ENCODE measurements at regions not wholly inside any gene's neighbourhood (a gene's known extent, or its start where the extent isn't known, plus 50 kb on each side); places are given as distances from the start of the nearest gene placed in this dataset.
"Not testable (repeated sequence)": the region's sequence is repeated elsewhere in the genome, so short reads cannot be mapped to it uniquely, and the experiment has no call there.

- DNase-seq = no peak
- in situ Hi-C loops (cut with HindIII; ENCODE audit: low pct_ligation_motif_present, low pct_unique_long_range_greater_than_20kb, low sequenced_read_pairs) = no loop called here
Measured at GRCh38 chr6:105872249-105872648, 213.9 kb upstream of the PRDM1 start.

- in situ Hi-C loops (cut with HindIII; ENCODE audit: low pct_ligation_motif_present, low pct_unique_long_range_greater_than_20kb, low sequenced_read_pairs) = no loop called here
- DNase-seq = no peak
Measured at GRCh38 chr6:105871542-105871941, 214.6 kb upstream of the PRDM1 start.

DNA sequence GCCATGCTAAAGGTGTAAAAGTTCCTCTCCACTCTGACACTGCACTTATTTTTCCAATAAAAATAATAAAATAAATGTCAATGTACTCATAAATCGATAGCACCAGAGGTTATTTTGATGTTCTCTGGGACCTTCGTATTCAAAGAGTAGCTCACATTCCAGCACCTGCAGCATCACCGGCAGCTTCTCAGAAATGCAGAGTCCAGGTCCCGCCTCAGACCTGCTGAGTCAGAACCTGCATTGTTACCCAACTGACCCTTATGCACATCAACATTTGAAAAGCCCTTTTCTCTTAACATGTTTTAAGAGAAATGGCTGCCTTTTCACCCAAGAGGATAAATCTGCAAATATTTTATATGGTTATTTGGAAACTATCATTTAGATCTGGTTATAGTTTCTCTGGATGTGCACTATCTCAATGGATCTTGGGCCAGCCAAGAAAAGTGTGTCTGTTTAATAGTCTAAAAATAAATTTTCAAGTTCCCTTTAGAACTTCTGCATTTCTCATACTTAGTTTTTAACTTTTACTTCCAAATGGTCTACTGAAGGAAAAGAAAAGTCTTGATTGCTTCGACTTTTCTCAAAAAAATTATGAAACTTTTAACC lies 216.2 kb upstream of the PRDM1 start:
- DNase-seq = no peak
- in situ Hi-C loops (cut with HindIII; ENCODE audit: low pct_ligation_motif_present, low pct_unique_long_range_greater_than_20kb, low sequenced_read_pairs) = no loop called here

- in situ Hi-C loops (cut with HindIII; ENCODE audit: low pct_ligation_motif_present, low pct_unique_long_range_greater_than_20kb, low sequenced_read_pairs) = no loop called here
- DNase-seq = no peak
Measured at GRCh38 chr6:105868823-105869460, 217.2 kb upstream of the PRDM1 start.

DNA sequence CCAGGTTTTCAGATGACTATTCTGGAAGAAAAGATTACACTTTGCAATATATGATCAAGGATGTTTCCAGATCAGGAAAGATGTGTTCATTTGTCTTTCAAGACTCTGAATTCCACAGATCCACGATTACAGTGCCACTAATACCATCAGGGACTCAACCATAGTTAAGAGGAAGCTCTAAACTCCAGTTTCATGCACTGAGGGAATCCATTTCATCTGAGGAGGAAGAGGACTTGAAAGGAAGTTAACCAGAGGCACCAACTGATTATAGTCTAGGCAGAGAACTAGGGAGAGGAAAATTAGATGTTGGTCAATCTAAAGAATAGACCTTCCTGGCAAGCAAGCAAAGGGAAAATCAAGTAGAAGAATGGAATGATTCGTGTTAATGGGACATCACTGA lies 218.3 kb upstream of the PRDM1 start:
- DNase-seq = no peak
- in situ Hi-C loops (cut with HindIII; ENCODE audit: low pct_ligation_motif_present, low pct_unique_long_range_greater_than_20kb, low sequenced_read_pairs) = no loop called here

DNA sequence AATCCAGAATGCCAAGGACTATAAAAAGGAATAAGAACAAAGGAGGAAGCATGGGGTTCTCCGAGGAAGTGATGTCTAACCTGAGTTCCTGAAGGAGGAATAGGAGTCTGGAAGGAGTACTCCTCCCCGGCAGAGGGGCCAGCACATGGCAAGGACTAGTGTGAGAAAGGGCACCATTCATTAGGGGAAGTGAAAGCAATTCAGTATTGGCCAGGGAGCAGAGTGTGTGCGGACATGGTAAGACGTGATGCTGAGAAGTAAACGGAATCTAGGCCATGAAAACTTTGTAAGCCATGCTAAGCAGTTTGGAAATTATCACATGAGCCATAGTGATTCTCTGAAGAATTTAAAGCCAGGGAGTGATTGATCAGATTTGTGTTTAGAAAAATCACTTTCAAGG lies 218.9 kb upstream of the PRDM1 start:
- in situ Hi-C loops (cut with HindIII; ENCODE audit: low pct_ligation_motif_present, low pct_unique_long_range_greater_than_20kb, low sequenced_read_pairs) = no loop called here
- DNase-seq = no peak

DNA sequence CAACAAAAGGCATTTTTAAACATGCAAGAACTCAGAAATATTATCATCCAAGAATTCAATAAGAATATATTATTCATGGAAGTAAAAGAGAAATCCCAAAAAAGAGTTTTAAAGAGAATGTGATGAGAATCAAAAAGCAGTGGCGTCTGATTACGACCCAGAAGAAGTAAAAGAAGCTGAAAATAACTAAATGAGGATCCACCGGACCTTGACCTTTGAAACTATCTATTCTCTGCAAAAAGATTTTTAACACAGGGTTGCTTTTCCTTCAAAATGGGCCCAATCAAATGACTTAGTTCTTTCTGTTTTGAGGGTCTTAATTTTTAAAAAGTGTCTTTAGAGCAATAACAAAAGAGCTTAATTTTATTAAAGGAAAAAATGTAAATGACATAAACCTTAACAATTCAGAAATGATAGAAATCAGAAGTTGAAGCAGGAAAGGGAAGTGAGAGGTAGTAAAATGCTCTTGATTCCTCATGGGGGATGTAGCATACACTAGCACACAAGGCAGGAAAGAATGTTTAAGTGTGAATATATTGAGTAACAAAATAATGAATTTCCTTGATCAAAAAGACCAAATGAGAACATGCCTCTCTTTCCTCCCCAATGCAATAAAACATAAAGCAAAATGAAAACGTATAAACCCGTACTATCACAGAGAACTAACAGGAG lies 223.1 kb upstream of the PRDM1 start:
- DNase-seq = no peak
- in situ Hi-C loops (cut with HindIII; ENCODE audit: low pct_ligation_motif_present, low pct_unique_long_range_greater_than_20kb, low sequenced_read_pairs) = no loop called here

DNA sequence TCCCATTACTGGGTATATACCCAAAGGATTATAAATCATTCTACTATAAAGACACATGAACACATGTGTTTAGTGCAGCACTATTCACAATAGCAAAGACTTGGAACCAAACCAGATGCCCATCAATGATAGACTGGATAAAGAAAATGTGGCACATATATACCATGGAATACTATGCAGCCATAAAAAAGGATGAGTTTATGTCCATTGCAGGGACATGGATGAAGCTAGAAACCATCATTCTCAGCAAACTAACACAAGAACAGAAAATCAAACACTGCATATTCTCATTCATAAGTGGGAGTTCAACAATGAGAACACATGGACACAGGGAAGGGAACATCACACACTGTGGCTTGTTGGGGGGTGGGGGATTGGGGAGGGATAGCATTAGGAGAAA lies 225.2 kb upstream of the PRDM1 start:
- in situ Hi-C loops (cut with HindIII; ENCODE audit: low pct_ligation_motif_present, low pct_unique_long_range_greater_than_20kb, low sequenced_read_pairs); DNase-seq: not testable (repeated sequence)

DNA sequence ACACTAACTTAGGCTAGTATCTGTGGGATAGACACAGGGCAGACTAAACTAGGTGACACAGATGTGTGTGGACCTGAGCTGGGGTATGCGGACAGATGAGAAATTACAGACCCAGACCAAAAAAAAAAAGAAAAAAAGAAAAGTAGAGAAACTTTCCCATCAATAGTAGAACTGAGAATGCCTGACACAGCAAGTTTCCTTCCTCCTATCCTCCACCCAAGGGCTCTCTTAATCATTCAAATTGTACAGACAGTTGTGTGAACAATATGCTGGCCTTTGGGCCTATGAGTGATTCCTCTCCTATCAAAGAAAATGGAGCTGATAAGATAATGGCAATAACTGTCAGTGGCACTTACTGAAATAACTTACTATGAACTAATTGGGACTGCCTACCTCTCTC lies 226.7 kb upstream of the PRDM1 start:
- in situ Hi-C loops (cut with HindIII; ENCODE audit: low pct_ligation_motif_present, low pct_unique_long_range_greater_than_20kb, low sequenced_read_pairs) = no loop called here
- no peak for DNase-seq

DNA sequence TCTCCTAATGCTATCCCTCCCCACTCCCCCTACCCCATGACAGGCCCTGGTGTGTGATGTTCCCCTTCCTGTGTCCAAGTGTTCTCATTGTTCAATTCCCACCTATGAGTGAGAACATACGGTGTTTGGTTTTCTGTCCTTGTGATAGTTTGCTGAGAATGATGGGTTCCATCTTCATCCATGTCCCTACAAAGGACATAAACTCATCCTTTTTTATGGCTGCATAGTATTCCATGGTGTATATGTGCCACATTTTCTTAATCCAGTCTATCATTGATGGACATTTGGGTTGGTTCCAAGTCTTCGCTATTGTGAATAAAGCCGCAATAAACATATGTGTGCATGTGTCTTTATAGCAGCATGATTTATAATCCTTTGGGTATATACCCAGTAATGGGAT lies 227.5 kb upstream of the PRDM1 start:
- DNase-seq; in situ Hi-C loops (cut with HindIII; ENCODE audit: low pct_ligation_motif_present, low pct_unique_long_range_greater_than_20kb, low sequenced_read_pairs): not testable (repeated sequence)

GRCh38 chr6:105855433-105855832 lies 230.7 kb upstream of the PRDM1 start:
- in situ Hi-C loops (cut with HindIII; ENCODE audit: low pct_ligation_motif_present, low pct_unique_long_range_greater_than_20kb, low sequenced_read_pairs) = no loop called here

GRCh38 chr6:105853979-105854378 lies 232.2 kb upstream of the PRDM1 start:
- DNase-seq; in situ Hi-C loops (cut with HindIII; ENCODE audit: low pct_ligation_motif_present, low pct_unique_long_range_greater_than_20kb, low sequenced_read_pairs): not testable (repeated sequence)

More at GRCh38 chr6:105855433-105855832, 230.7 kb upstream of the PRDM1 start:
- DNase-seq = no peak

- in situ Hi-C loops (cut with HindIII; ENCODE audit: low pct_ligation_motif_present, low pct_unique_long_range_greater_than_20kb, low sequenced_read_pairs) = no loop called here
Measured at GRCh38 chr6:105851606-105852005, 234.5 kb upstream of the PRDM1 start.

GRCh38 chr6:105851113-105851580 lies 235.0 kb upstream of the PRDM1 start:
- in situ Hi-C loops (cut with HindIII; ENCODE audit: low pct_ligation_motif_present, low pct_unique_long_range_greater_than_20kb, low sequenced_read_pairs) = no loop called here
- DNase-seq = no peak

More at GRCh38 chr6:105851606-105852005, 234.5 kb upstream of the PRDM1 start:
- no peak for DNase-seq

DNA sequence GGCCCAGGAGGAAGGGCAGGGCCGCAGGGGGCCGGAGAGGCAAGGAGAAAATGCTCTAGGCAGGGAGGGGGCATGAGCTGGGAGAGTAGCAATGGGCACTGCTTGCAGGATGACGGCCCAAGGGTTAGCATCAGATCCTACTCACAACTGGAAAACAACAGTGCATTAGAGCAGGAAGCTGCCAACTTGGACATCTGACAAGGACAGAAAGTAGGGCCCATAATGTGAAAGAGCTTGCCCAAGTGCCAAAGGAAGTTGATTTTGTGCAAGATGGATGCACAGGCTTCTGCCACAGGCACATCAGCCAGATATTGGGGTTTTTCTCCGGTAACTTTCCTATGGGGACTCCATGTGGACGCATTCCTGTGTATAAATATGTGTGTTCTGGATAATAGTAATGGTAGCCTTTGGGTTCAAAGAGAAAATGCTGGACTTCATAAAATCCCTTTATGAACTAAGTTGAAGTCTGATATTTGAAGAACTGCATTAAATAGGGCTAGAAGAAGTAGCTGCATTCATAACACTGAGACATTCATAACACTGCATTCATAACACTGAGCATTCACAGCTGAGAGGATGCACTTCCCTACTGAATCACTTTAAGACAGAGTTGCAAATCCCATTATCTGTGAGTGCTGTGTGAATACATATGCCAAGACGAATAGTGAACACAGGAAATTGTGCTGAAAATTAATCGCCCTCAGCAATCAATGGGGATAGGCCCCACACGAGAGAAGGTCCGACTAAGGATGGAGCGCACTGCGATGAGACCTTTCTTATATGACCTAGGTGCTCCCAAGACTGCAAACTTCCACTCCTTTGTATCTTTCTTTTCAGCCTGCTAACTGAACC lies 235.6 kb upstream of the PRDM1 start:
- in situ Hi-C loops (cut with HindIII; ENCODE audit: low pct_ligation_motif_present, low pct_unique_long_range_greater_than_20kb, low sequenced_read_pairs) = no loop called here
- no peak for DNase-seq

DNA sequence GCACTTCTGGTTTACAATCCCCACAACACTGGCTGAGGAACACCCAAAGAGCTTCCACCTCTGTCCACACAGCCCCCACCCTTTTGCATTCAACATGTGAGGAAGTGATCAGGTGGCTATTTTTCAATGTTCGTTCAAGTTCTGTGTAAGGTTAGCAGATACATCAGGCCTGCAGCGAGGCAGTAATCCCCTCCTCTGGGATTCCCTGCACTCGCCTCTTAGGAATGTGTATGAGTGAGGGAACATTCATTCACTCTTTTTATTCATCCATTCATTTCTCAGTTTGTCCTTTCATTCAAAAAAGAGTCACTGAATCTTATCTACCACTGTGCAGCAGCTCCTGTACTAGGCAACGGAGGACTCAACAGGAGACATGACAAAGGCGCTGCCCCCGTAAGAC lies 236.4 kb upstream of the PRDM1 start:
- no peak for DNase-seq
- in situ Hi-C loops (cut with HindIII; ENCODE audit: low pct_ligation_motif_present, low pct_unique_long_range_greater_than_20kb, low sequenced_read_pairs) = no loop called here

GRCh38 chr6:105847433-105847832 lies 238.7 kb upstream of the PRDM1 start:
- in situ Hi-C loops (cut with HindIII; ENCODE audit: low pct_ligation_motif_present, low pct_unique_long_range_greater_than_20kb, low sequenced_read_pairs) = no loop called here

DNA sequence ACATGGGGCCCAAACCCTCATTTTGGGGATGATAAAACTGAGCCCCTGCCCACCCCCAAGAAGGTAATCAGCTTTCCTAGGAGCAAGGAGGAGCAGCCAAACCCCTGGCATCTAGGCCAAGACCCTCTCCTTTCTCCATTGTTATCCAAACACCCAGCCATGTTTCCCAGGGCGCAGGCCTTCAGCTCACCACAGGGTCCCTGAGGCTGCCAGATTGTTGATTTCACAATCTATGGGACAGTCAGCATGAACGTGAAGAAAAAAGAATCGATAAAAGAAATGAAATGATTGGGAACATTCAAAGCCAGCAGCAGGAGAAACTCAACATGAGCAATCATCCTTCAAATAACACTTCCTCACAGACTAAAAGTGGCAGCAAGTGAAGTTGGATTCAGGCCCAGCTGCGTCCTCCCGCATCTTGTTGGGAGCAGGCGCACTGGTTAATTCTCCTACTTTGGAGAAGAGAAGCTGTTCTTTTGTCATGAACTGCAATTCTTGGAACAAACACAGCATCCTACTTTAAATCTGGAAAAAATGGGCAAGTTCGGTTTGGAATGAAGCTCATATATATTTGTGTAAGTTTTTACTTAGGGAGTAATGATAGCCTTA lies 241.8 kb upstream of the PRDM1 start:
- in situ Hi-C loops (cut with HindIII; ENCODE audit: low pct_ligation_motif_present, low pct_unique_long_range_greater_than_20kb, low sequenced_read_pairs) = no loop called here
- DNase-seq = no peak

More at GRCh38 chr6:105847433-105847832, 238.7 kb upstream of the PRDM1 start:
- no peak for DNase-seq

DNA sequence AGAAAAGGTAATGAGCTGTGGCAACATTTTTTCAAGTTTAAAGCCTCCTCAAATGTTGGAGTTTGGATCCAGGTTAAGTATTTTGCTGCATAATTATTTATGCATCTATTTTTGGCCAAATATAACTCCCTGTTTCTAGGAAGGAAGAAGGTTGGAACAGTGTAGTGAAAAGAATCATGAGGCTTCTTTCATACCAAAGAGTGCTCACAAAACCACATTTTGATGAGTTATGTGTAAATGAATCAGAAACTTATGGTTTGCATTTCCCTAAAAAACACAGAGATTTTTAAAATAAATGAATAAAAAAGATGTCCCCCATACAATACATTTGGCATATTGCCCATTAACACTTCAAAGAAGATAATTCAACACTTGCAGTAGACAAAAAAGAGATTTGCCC lies 246.9 kb upstream of the PRDM1 start:
- no peak for DNase-seq
- in situ Hi-C loops (cut with HindIII; ENCODE audit: low pct_ligation_motif_present, low pct_unique_long_range_greater_than_20kb, low sequenced_read_pairs) = no loop called here
